ENCODE measurements at regions not wholly inside any gene's neighbourhood (a gene's known extent, or its start where the extent isn't known, plus 50 kb on each side); places are given as distances from the start of the nearest gene placed in this dataset.

- Histone ChIP-seq H3K4me3 (ENCODE audit: low read depth, low read length) (no peak overlapping the region), H3K36me3 (ENCODE audit: control insufficient read depth, insufficient read depth, low read length) (no peaks in the 10 kb centered on the region), H3K27me3 (ENCODE audit: control insufficient read depth, insufficient read depth, low read length) (no peaks in the 10 kb centered on the region)
- DNase-seq (ENCODE audit: low read depth) = no peak
- no peak for FAIRE-seq
- no peak for TF ChIP-seq CTCF (IDR thresholded peaks at IDR 0.05; ENCODE audit: insufficient read depth, low read length, severe bottlenecking)
Observed at GRCh38 chr10:120115959-120116358, 223.4 kb downstream of the SEC23IP start.

- DNase-seq (ENCODE audit: low read depth) = no peak
- TF ChIP-seq CTCF (IDR thresholded peaks at IDR 0.05; ENCODE audit: insufficient read depth, low read length, severe bottlenecking) = no peak
- Histone ChIP-seq H3K27me3 (ENCODE audit: control insufficient read depth, insufficient read depth, low read length) (no peaks in the 10 kb centered on the region), H3K4me3 (ENCODE audit: low read depth, low read length) (no peak overlapping the region), H3K36me3 (ENCODE audit: control insufficient read depth, insufficient read depth, low read length) (no peaks in the 10 kb centered on the region)
- FAIRE-seq = no peak
Observed at GRCh38 chr10:120121768-120122167, 229.2 kb downstream of the SEC23IP start.

- Histone ChIP-seq H3K27me3 (ENCODE audit: control insufficient read depth, insufficient read depth, low read length) (no peaks in the 10 kb centered on the region), H3K4me3 (ENCODE audit: low read depth, low read length) (no peak overlapping the region), H3K36me3 (ENCODE audit: control insufficient read depth, insufficient read depth, low read length) (no peaks in the 10 kb centered on the region)
- DNase-seq (ENCODE audit: low read depth) (peak; percentile 15), FAIRE-seq (no peak)
- no peak for TF ChIP-seq CTCF (IDR thresholded peaks at IDR 0.05; ENCODE audit: insufficient read depth, low read length, severe bottlenecking)
Observed at GRCh38 chr10:120131183-120131582, 238.7 kb downstream of the SEC23IP start.

GRCh38 chr10:120132811-120133210, 240.3 kb downstream of the SEC23IP start:
- TF ChIP-seq CTCF (IDR thresholded peaks at IDR 0.05; ENCODE audit: insufficient read depth, low read length, severe bottlenecking) = no peak
- H3K4me3 ChIP-seq (ENCODE audit: low read depth, low read length) = no peak overlapping the region
- no peaks in the 10 kb centered on the region for H3K27me3 ChIP-seq (ENCODE audit: control insufficient read depth, insufficient read depth, low read length)
- no peaks in the 10 kb centered on the region for H3K36me3 ChIP-seq (ENCODE audit: control insufficient read depth, insufficient read depth, low read length)
- DNase-seq (ENCODE audit: low read depth) (no peak), FAIRE-seq (no peak)

GRCh38 chr10:120138689-120139088, 246.2 kb downstream of the SEC23IP start:
- DNase-seq (ENCODE audit: low read depth) = no peak
- H3K36me3 ChIP-seq (ENCODE audit: control insufficient read depth, insufficient read depth, low read length) = no peaks in the 10 kb centered on the region
- no peaks in the 10 kb centered on the region for H3K27me3 ChIP-seq (ENCODE audit: control insufficient read depth, insufficient read depth, low read length)
- FAIRE-seq = no peak
- TF ChIP-seq CTCF (IDR thresholded peaks at IDR 0.05; ENCODE audit: insufficient read depth, low read length, severe bottlenecking) = no peak
- H3K4me3 ChIP-seq (ENCODE audit: low read depth, low read length) = no peak overlapping the region

GRCh38 chr10:120145107-120145506, 252.6 kb downstream of the SEC23IP start:
- no peak for DNase-seq (ENCODE audit: low read depth)
- no peak for TF ChIP-seq CTCF (IDR thresholded peaks at IDR 0.05; ENCODE audit: insufficient read depth, low read length, severe bottlenecking)

More at GRCh38 chr10:120145107-120145506, 252.6 kb downstream of the SEC23IP start:
- Histone ChIP-seq H3K27me3 (ENCODE audit: control insufficient read depth, insufficient read depth, low read length) (no peaks in the 10 kb centered on the region), H3K36me3 (ENCODE audit: control insufficient read depth, insufficient read depth, low read length) (no peaks in the 10 kb centered on the region), H3K4me3 (ENCODE audit: low read depth, low read length) (no peak overlapping the region)
- peak; percentile 50 for FAIRE-seq

Data from bronchial epithelial cell (primary cell).